Transverse colon (tissue), 4 donors: ENCODE measurements at regions not wholly inside any gene's neighbourhood (a gene's known extent, or its start where the extent isn't known, plus 50 kb on each side); places are given as distances from the start of the nearest gene placed in this dataset.

ENCODE experiments used
- DNase-seq: peaks from one replicate; pipeline ENCODE4 v3.0.0-alpha.2; 2019
- H3K27ac ChIP-seq, 4 donors: fragments of 200-600 bp; sonication (generic); 2 replicates each; pipeline ENCODE4 v1.5.1; 2016 to 2018; ENCODE audit warnings: inconsistent platforms in 4 of 4
- H3K27me3 ChIP-seq: fragments of 200-600 bp; sonication (generic); 2 replicates; pipeline ENCODE4 v1.5.1; 2017; ENCODE audit warnings: inconsistent platforms
- H3K36me3 ChIP-seq, 4 donors: fragments of 200-600 bp; sonication (generic); 2 replicates each; pipeline ENCODE4 v1.5.1; 2017 to 2019; ENCODE audit warnings: inconsistent platforms in 4 of 4
- H3K4me1 ChIP-seq, 4 donors: fragments of 200-600 bp; sonication (generic); 2 replicates each; pipeline ENCODE4 v1.5.1; 2017 to 2020; ENCODE audit warnings: inconsistent platforms in 4 of 4
- H3K4me3 ChIP-seq, 4 donors: fragments of 200-600 bp; sonication (generic); 1 replicate in 1 of 4; 2 replicates in 3 of 4; pipeline versions ENCODE4 v1.5.1 to v1.6.1; 2017 to 2019; ENCODE audit warnings: inconsistent platforms in 4 of 4
- H3K9me3 ChIP-seq, 2 donors: fragments of 200-600 bp; sonication (generic); 2 replicates each; pipeline ENCODE4 v1.5.1; 2017 to 2019; ENCODE audit warnings: inconsistent platforms in 2 of 2
- CTCF ChIP-seq, 5 experiments: fragments of 200-600 bp in 3 of 5; fragments of 450-650 bp in 2 of 5; sonication (generic) in 3 of 5; IDR thresholded peaks; 1 replicate in 2 of 5; 2 replicates in 3 of 5; pipeline ENCODE4 v1.5.1; 2016 to 2017; ENCODE audit warnings: antibody characterized with exemption in 5 of 5, inconsistent platforms in 3 of 5, mild to moderate bottlenecking in 2 of 5, moderate library complexity in 1 of 5
- EP300 ChIP-seq: sonication (generic); formaldehyde crosslinking; IDR thresholded peaks from one replicate; pipeline ENCODE4 v1.6.1; 2017; ENCODE audit warnings: antibody characterized with exemption, low read depth
- POLR2A ChIP-seq: fragments of 450-650 bp; IDR thresholded peaks from one replicate; pipeline ENCODE4 v1.6.1; 2016; ENCODE audit warnings: antibody characterized with exemption, mild to moderate bottlenecking, moderate library complexity
- POLR2AphosphoS5 ChIP-seq, 3 donors: sonication (generic); formaldehyde crosslinking; IDR thresholded peaks; one replicate each; pipeline ENCODE4 v1.6.1; 2016; ENCODE audit warnings: antibody characterized with exemption in 3 of 3
- WGBS, 2 donors: methylation state at CpG; one replicate each; pipeline ENCODE4 v1.1.5; 2018; ENCODE audit warnings: low coverage in 1 of 2; 5-methylcytosine and 5-hydroxymethylcytosine counted together
- in situ Hi-C, 4 donors: fragments of 200-750 bp; cut with MboI; loops; one replicate each; pipeline versions ENCODE4 v1.15.0 to v1.15.1; 2017; ENCODE audit warnings: low sequenced_read_pairs in 3 of 4, low pct_ligation_motif_present in 1 of 4, low pct_unique_long_range_greater_than_20kb in 1 of 4
- intact Hi-C: fragments of 100-400 bp; cut with DNase I; formaldehyde crosslinking; loops from one replicate; pipeline ENCODE4 v1.15.1; 2023; ENCODE audit warnings: low total_unique reads

GRCh38 chr22:48736593-48737460 is 1090.8 kb downstream of the BRD1 start:
- TF ChIP-seq EP300 (no peak), CTCF (IDR thresholded peaks at IDR 0.05) (no peak), POLR2AphosphoS5 (IDR thresholded peaks at IDR 0.05) (no peak), POLR2A (no peak)
- no peak for DNase-seq
- H3K27ac ChIP-seq = no peak overlapping the region
- in situ Hi-C loops (no loop called here), intact Hi-C loops (no loop called here)
- no peaks in the 10 kb centered on the region for H3K36me3 ChIP-seq
- H3K9me3 ChIP-seq = no peaks in the 10 kb centered on the region
- WGBS, 2 donors = 83 to 91% methylated on average over 7 to 29 of the region's 29 CpGs
- no peaks in the 10 kb centered on the region for H3K4me1 ChIP-seq
- no peaks in the 10 kb centered on the region for H3K27me3 ChIP-seq
- H3K4me3 ChIP-seq = no peak overlapping the region

GRCh38 chr22:48734961-48735360 is 1092.7 kb downstream of the BRD1 start:
- in situ Hi-C loops = no loop called here
- Histone ChIP-seq H3K4me3 (no peak overlapping the region), H3K4me1 (peaks cover 0 to under 1% (median 0%) of the 10 kb centered on the region in 4 donors), H3K36me3 (no peaks in the 10 kb centered on the region), H3K27me3 (peaks cover under 1% of the 10 kb centered on the region), H3K9me3 (no peaks in the 10 kb centered on the region), H3K27ac (no peak overlapping the region)
- intact Hi-C loops = no loop called here
- no peak for DNase-seq
- 76 to 80% methylated on average over 7 to 16 of the region's 16 CpGs for WGBS, 2 donors
- no peak for TF ChIP-seq EP300
- no peak for TF ChIP-seq CTCF (IDR thresholded peaks at IDR 0.05)
- no peak for TF ChIP-seq POLR2A
- TF ChIP-seq POLR2AphosphoS5 (IDR thresholded peaks at IDR 0.05) = no peak

- no peak for DNase-seq
- no peaks in the 10 kb centered on the region for H3K36me3 ChIP-seq
- intact Hi-C loops (no loop called here), in situ Hi-C loops (no loop called here)
- H3K9me3 ChIP-seq = no peaks in the 10 kb centered on the region
- WGBS, 2 donors = 74 to 93% methylated on average over 7 to 10 of the region's 10 CpGs
- H3K27ac ChIP-seq = no peak overlapping the region
- no peak for TF ChIP-seq POLR2A
- no peak for TF ChIP-seq POLR2AphosphoS5 (IDR thresholded peaks at IDR 0.05)
- TF ChIP-seq EP300 = no peak
- TF ChIP-seq CTCF (IDR thresholded peaks at IDR 0.05) = no peak
- H3K4me1 ChIP-seq = peaks cover 0 to 2% (median 0%) of the 10 kb centered on the region in 4 donors
- peaks cover 3% of the 10 kb centered on the region for H3K27me3 ChIP-seq
- H3K4me3 ChIP-seq = no peak overlapping the region
Measured at GRCh38 chr22:48734359-48734758, 1093.3 kb downstream of the BRD1 start.

GRCh38 chr22:48729499-48730171 is 1098.0 kb downstream of the BRD1 start:
- intact Hi-C loops (no loop called here), in situ Hi-C loops (no loop called here)
- peaks cover 0 to 2% (median 0%) of the 10 kb centered on the region in 4 donors for H3K4me1 ChIP-seq
- DNase-seq = no peak
- H3K27me3 ChIP-seq = peaks cover 3% of the 10 kb centered on the region
- WGBS, 2 donors = 77 to 94% methylated on average over 2 to 9 of the region's 9 CpGs
- no peak overlapping the region for H3K4me3 ChIP-seq
- no peak overlapping the region for H3K27ac ChIP-seq
- TF ChIP-seq POLR2AphosphoS5 (IDR thresholded peaks at IDR 0.05) (no peak), CTCF (IDR thresholded peaks at IDR 0.05) (no peak), POLR2A (no peak), EP300 (no peak)
- H3K9me3 ChIP-seq = peaks cover 3 to 5% of the 10 kb centered on the region in 2 donors
- no peaks in the 10 kb centered on the region for H3K36me3 ChIP-seq
